ENCODE measurements at regions not wholly inside any gene's neighbourhood (a gene's known extent, or its start where the extent isn't known, plus 50 kb on each side); places are given as distances from the start of the nearest gene placed in this dataset.

GRCh38 chr10:6336016-6336415 lies 133.3 kb downstream of the PFKFB3 start:
- TF ChIP-seq POLR2AphosphoS5 (IDR thresholded peaks at IDR 0.05; ENCODE audit: low read depth, low read length) (no peak), NRF1 (IDR thresholded peaks at IDR 0.05; ENCODE audit: low read depth, low read length) (no peak), KDM1A (IDR thresholded peaks at IDR 0.05; ENCODE audit: borderline replicate concordance, low read length) (no peak)
- ChIA-PET CTCF (ENCODE audit: partially characterized antibody) (interaction anchor here (0.6 kb wide), 2 partner anchors 164 to 636 kb away, joined by 3 to 4 read pairs; no protein-coding TSS in a partner anchor), POLR2A (ENCODE audit: partially characterized antibody) (interaction anchor here (0.8 kb wide), 1 partner anchor 8 kb away, joined by 3 read pairs; no protein-coding TSS in a partner anchor)
- no peak overlapping the region for H2BK15ac ChIP-seq (ENCODE audit: low read length)
- no peak overlapping the region for H3K14ac ChIP-seq (ENCODE audit: insufficient read length)
- H3K4ac ChIP-seq (replicated peaks; ENCODE audit: insufficient read length, low read depth, low read length) = no peak overlapping the region
- no peak overlapping the region for H3K4me3 ChIP-seq (ENCODE audit: extremely low read depth in 1 of 4, insufficient read depth in 2 of 4, low read depth in 3 of 4, low read length in 4 of 4)
- DNase-seq (ENCODE audit: low read depth in 1 of 2, low spot score in 2 of 2) (no peak), FAIRE-seq (no peak)
- H3K79me1 ChIP-seq (ENCODE audit: low read depth, low read length) = no peaks in the 10 kb centered on the region
- H3K9ac ChIP-seq (replicated peaks in 1 of 4; ENCODE audit: extremely low read depth in 1 of 4, low read depth in 3 of 4, low read length in 3 of 4) = no peak overlapping the region; a peak in 1 of 7 replicates
- no peaks in the 10 kb centered on the region for H4K20me1 ChIP-seq (replicated peaks in 1 of 2; ENCODE audit: control insufficient read depth in 1 of 2, insufficient read depth in 2 of 2, low read length in 2 of 2)
- H4K8ac ChIP-seq (ENCODE audit: extremely low read depth, insufficient read depth, low read length) = no peak overlapping the region
- no peaks in the 10 kb centered on the region; a peak in 1 of 7 replicates for H3K4me1 ChIP-seq (replicated peaks in 1 of 4; ENCODE audit: control insufficient read depth in 3 of 4, insufficient read depth in 4 of 4, low read length in 3 of 4)
- H2BK5ac ChIP-seq (ENCODE audit: low read depth, low read length) = no peak overlapping the region
- H2BK20ac ChIP-seq (ENCODE audit: low read length) = no peak overlapping the region
- no peaks in the 10 kb centered on the region for H3K79me2 ChIP-seq (ENCODE audit: control insufficient read depth in 1 of 2, insufficient read depth in 2 of 2, low read length in 2 of 2)
- no peak overlapping the region for H2BK12ac ChIP-seq (ENCODE audit: low read depth, low read length)
- H3K36me3 ChIP-seq (ENCODE audit: control insufficient read depth in 2 of 4, insufficient read depth in 4 of 4, low read length in 3 of 4) = no peaks in the 10 kb centered on the region; a peak in 1 of 8 replicates
- H3K56ac ChIP-seq (replicated peaks; ENCODE audit: insufficient read length, low read depth, low read length) = no peak overlapping the region
- no peak overlapping the region for H2AK5ac ChIP-seq (ENCODE audit: low read depth, low read length)
- no peak overlapping the region for H2AFZ ChIP-seq (ENCODE audit: low read length)
- H3K4me2 ChIP-seq (ENCODE audit: insufficient read depth in 1 of 2, low read depth in 2 of 2, low read length in 2 of 2) = no peak overlapping the region
- H4K91ac ChIP-seq (replicated peaks; ENCODE audit: insufficient read length, low read length) = no peak overlapping the region
- WGBS, 2 experiments (ENCODE audit: extremely low coverage in 1 of 2, insufficient coverage in 1 of 2, insufficient read length in 1 of 2, insufficient replicate concordance in 2 of 2, low coverage in 1 of 2, low lambda C conversion rate in 2 of 2, missing lambda C conversion rate in 1 of 2) = 72% methylated on average over 3 of the region's 3 CpGs; no CpG with 5 or more reads in 1 of the 2 experiments
- H3K18ac ChIP-seq (ENCODE audit: extremely low read depth, low read length) = no peak overlapping the region
- no peaks in the 10 kb centered on the region for H3K23me2 ChIP-seq (ENCODE audit: low read depth, low read length)
- peaks cover 5% of the 10 kb centered on the region in 2 experiments; a peak in 3 of 4 replicates for H3K9me3 ChIP-seq (ENCODE audit: insufficient read depth in 2 of 2, low read depth in 1 of 2, low read length in 1 of 2)
- no peak overlapping the region for H3K27ac ChIP-seq (ENCODE audit: low read depth, low read length)
- no peaks in the 10 kb centered on the region for H3K27me3 ChIP-seq (replicated peaks in 1 of 4; ENCODE audit: control insufficient read depth in 3 of 4, extremely low read depth in 1 of 4, insufficient read depth in 3 of 4, low read length in 3 of 4)
- H4K5ac ChIP-seq (ENCODE audit: insufficient read length, low read depth, low read length) = no peak overlapping the region
- H3K23ac ChIP-seq (ENCODE audit: insufficient read length) = no peak overlapping the region
- no peak overlapping the region for H2BK120ac ChIP-seq (replicated peaks; ENCODE audit: low read depth, low read length)

Data from H1 (cell line).